GM21737 (cell line): ENCODE measurements at regions not wholly inside any gene's neighbourhood (a gene's known extent, or its start where the extent isn't known, plus 50 kb on each side); places are given as distances from the start of the nearest gene placed in this dataset.

Experiments
- ATAC-seq: cut with Tn5 transposase; IDR thresholded peaks from one replicate; pipeline ENCODE4 v1.9.1; 2021; ENCODE audit warnings: mild to moderate bottlenecking, moderate library complexity; ENCODE audit not compliant: unreplicated experiment

- no peak for ATAC-seq
Observed at GRCh38 chr18:45518311-45519155, 96.7 kb upstream of the SLC14A2 start.

GRCh38 chr18:45519411-45520280 lies 95.6 kb upstream of the SLC14A2 start:
- ATAC-seq, result no peak

- no peak for ATAC-seq
Observed at GRCh38 chr18:45521136-45521535, 94.1 kb upstream of the SLC14A2 start.

- ATAC-seq, result no peak
Observed at GRCh38 chr18:45521777-45522176, 93.5 kb upstream of the SLC14A2 start.

- ATAC-seq, result no peak
Observed at GRCh38 chr18:45522371-45522770, 92.9 kb upstream of the SLC14A2 start.

- ATAC-seq, result no peak
Observed at GRCh38 chr18:45525301-45525700, 90.0 kb upstream of the SLC14A2 start.

- no peak for ATAC-seq
Observed at GRCh38 chr18:45526114-45526841, 89.0 kb upstream of the SLC14A2 start.

- no peak for ATAC-seq
Observed at GRCh38 chr18:45527891-45528290, 87.4 kb upstream of the SLC14A2 start.

GRCh38 chr18:45528712-45529336 lies 86.5 kb upstream of the SLC14A2 start:
- ATAC-seq, result no peak

GRCh38 chr18:45538444-45538843 lies 76.8 kb upstream of the SLC14A2 start:
- ATAC-seq, result no peak

GRCh38 chr18:45539491-45539891 lies 75.8 kb upstream of the SLC14A2 start:
- no peak for ATAC-seq

GRCh38 chr18:45540125-45540524 lies 75.2 kb upstream of the SLC14A2 start:
- ATAC-seq, result no peak

- ATAC-seq, result no peak
Observed at GRCh38 chr18:45541421-45541820, 73.9 kb upstream of the SLC14A2 start.

GRCh38 chr18:45542043-45542442 lies 73.2 kb upstream of the SLC14A2 start:
- ATAC-seq, result no peak

GRCh38 chr18:45547910-45548309 lies 67.4 kb upstream of the SLC14A2 start:
- no peak for ATAC-seq

GRCh38 chr18:45548614-45549013 lies 66.7 kb upstream of the SLC14A2 start:
- no peak for ATAC-seq

GRCh38 chr18:45549290-45549689 lies 66.0 kb upstream of the SLC14A2 start:
- no peak for ATAC-seq

- ATAC-seq, result no peak
Observed at GRCh38 chr18:45551142-45551815, 64.0 kb upstream of the SLC14A2 start.

GRCh38 chr18:45553723-45554388 lies 61.4 kb upstream of the SLC14A2 start:
- no peak for ATAC-seq

GRCh38 chr18:45554389-45554737 lies 60.9 kb upstream of the SLC14A2 start:
- ATAC-seq, result no peak
